Prostate gland (tissue), 2 donors: ENCODE measurements at regions not wholly inside any gene's neighbourhood (a gene's known extent, or its start where the extent isn't known, plus 50 kb on each side); places are given as distances from the start of the nearest gene placed in this dataset.

Experiments used
- CTCF ChIP-seq, 4 experiments: fragments of 200-600 bp in 2 of 4; fragments of 450-650 bp in 2 of 4; sonication (generic) in 2 of 4; IDR thresholded peaks; 1 replicate in 3 of 4; 2 replicates in 1 of 4; pipeline ENCODE4 v1.5.1; 2016 to 2019; ENCODE audit warnings: antibody characterized with exemption in 4 of 4, mild to moderate bottlenecking in 2 of 4, moderate library complexity in 2 of 4
- POLR2A ChIP-seq: fragments of 450-650 bp; IDR thresholded peaks from one replicate; pipeline ENCODE4 v1.6.1; 2016; ENCODE audit warnings: antibody characterized with exemption, mild to moderate bottlenecking

DNA sequence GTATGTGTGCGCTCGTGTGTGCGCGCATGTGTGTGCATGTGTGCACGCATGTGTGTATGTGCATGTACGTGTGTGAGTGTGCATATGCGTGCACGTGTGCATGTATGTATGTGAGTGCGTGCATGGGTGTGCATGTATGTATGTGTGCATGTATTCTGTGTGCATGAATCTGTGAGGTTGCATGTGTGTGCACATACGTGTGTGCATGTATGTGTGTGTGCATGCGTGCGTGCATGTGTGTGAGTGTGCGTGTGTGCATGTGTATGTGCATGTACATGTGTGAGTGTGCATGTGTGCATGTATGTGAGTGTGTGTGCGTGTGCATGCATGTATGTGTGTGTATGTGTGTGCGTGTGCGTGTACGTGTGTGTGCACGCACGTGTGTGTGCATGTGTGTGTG lies 241.5 kb downstream of the SHOX start:
- no peak for TF ChIP-seq CTCF (IDR thresholded peaks at IDR 0.05)
- TF ChIP-seq POLR2A, result no peak
